PC-3 (cell line): ENCODE measurements at regions not wholly inside any gene's neighbourhood (a gene's known extent, or its start where the extent isn't known, plus 50 kb on each side); places are given as distances from the start of the nearest gene placed in this dataset.

Experiments
- ATAC-seq: fragments of 200-7000 bp; cut with Tn5 transposase; 2 replicates; pipeline ENCODE4 v1.9.1; 2020; ENCODE audit warnings: mild to moderate bottlenecking, moderate library complexity
- BruUV-seq: library from RNA; stranded (reverse); fragments of 400-500 nt; replicated peaks from 2 replicates; lab custom pipeline; 2021; lab: Mats Ljungman, UMichigan
- CTCF ChIA-PET: fragments of 300-600 bp; sonication (Branson Sonifier 250); formaldehyde crosslinking; loops from one replicate; lab custom pipeline; 2022; ENCODE audit warnings: antibody characterized with exemption; lab: Charles Lee
- POLR2A ChIA-PET: fragments of 300-600 bp; sonication (Branson Sonifier 250); formaldehyde crosslinking; loops from one replicate; lab custom pipeline; 2022; ENCODE audit warnings: antibody characterized with exemption; ENCODE audit not compliant: unreplicated experiment; lab: Charles Lee
- DNase-seq: peaks from one replicate; pipeline ENCODE4 v3.0.0-alpha.2; 2015
- H2AFZ ChIP-seq: fragments of 300-600 bp; sonication (generic); 2 replicates; pipeline ENCODE4 v1.6.0; 2016; ENCODE audit warnings: antibody characterized with exemption, low read length
- H3F3A ChIP-seq: fragments of 300-600 bp; sonication (generic); one replicate; pipeline ENCODE4 v1.6.0; 2017; ENCODE audit warnings: antibody characterized with exemption, low read length, control low read depth, mild to moderate bottlenecking; ENCODE audit not compliant: unreplicated experiment
- H3K27ac ChIP-seq: fragments of 300-600 bp; sonication (generic); 2 replicates; pipeline ENCODE4 v1.5.1; 2016; ENCODE audit warnings: mild to moderate bottlenecking, low read length
- H3K27me3 ChIP-seq: fragments of 300-600 bp; sonication (generic); 2 replicates; pipeline ENCODE4 v1.6.1; 2016; ENCODE audit warnings: low read length, mixed read lengths
- H3K36me3 ChIP-seq: fragments of 300-600 bp; sonication (generic); 2 replicates; pipeline ENCODE4 v1.6.1; 2016; ENCODE audit warnings: low read depth, mixed run types, low read length, mixed read lengths
- H3K4me1 ChIP-seq: fragments of 300-600 bp; sonication (generic); 2 replicates; pipeline ENCODE4 v1.5.1; 2016; ENCODE audit warnings: low read length; ENCODE audit not compliant: insufficient read depth
- H3K4me2 ChIP-seq: fragments of 300-600 bp; sonication (generic); 2 replicates; pipeline ENCODE4 v1.6.0; 2016; ENCODE audit warnings: low read length
- H3K4me3 ChIP-seq: fragments of 300-600 bp; sonication (generic); 2 replicates; pipeline ENCODE4 v1.5.1; 2016; ENCODE audit warnings: mild to moderate bottlenecking, low read length, mixed read lengths
- H3K79me2 ChIP-seq: fragments of 300-600 bp; sonication (generic); 2 replicates; pipeline ENCODE4 v1.6.1; 2017; ENCODE audit warnings: low read length, mixed read lengths
- H3K9ac ChIP-seq: fragments of 300-600 bp; sonication (generic); 2 replicates; pipeline ENCODE4 v1.6.0; 2016; ENCODE audit warnings: mild to moderate bottlenecking, low read length
- H3K9me2 ChIP-seq: fragments of 300-600 bp; sonication (generic); replicated peaks from 2 replicates; pipeline ENCODE4 v1.6.1; 2016; ENCODE audit warnings: mixed run types, low read length, mixed read lengths
- H3K9me3 ChIP-seq: fragments of 300-600 bp; sonication (generic); 2 replicates; pipeline ENCODE4 v1.6.1; 2016; ENCODE audit warnings: low read length, mixed read lengths
- H4K20me1 ChIP-seq: fragments of 300-600 bp; sonication (generic); 2 replicates; pipeline ENCODE4 v1.6.1; 2016; ENCODE audit warnings: low read length, mixed read lengths
- CTCF ChIP-seq: fragments of 300-600 bp; sonication (generic); conservative IDR thresholded peaks from 2 replicates; pipeline ENCODE4 v1.5.1; 2017; ENCODE audit warnings: antibody characterized with exemption, low read depth, mild to moderate bottlenecking, low read length
- EZH2 ChIP-seq: fragments of 300-600 bp; sonication (generic); IDR thresholded peaks from one replicate; pipeline ENCODE4 v1.6.1; 2017; ENCODE audit warnings: antibody characterized with exemption, mild to moderate bottlenecking, low read length; ENCODE audit not compliant: unreplicated experiment
- EZH2phosphoT487 ChIP-seq: fragments of 300-600 bp; sonication (generic); IDR thresholded peaks from 2 replicates; pipeline ENCODE4 v1.6.1; 2018; ENCODE audit warnings: mild to moderate bottlenecking, antibody characterized with exemption, low read length, borderline replicate concordance
- intact Hi-C: fragments of 100-400 bp; cut with micrococcal nuclease; formaldehyde crosslinking; loops from 2 replicates; pipeline ENCODE4 v1.9.0; 2023

- no peak for TF ChIP-seq EZH2
- TF ChIP-seq CTCF, result no peak
- Histone ChIP-seq H3K27me3 (no peaks in the 10 kb centered on the region), H3K9me3 (no peaks in the 10 kb centered on the region), H2AFZ (no peak overlapping the region), H3K4me2 (no peak overlapping the region), H3K9me2 (no peaks in the 10 kb centered on the region), H3K4me3 (no peak overlapping the region), H3K27ac (no peak overlapping the region), H3F3A (no peaks in the 10 kb centered on the region), H3K9ac (no peak overlapping the region), H3K36me3 (no peaks in the 10 kb centered on the region), H3K79me2 (no peaks in the 10 kb centered on the region), H4K20me1 (no peaks in the 10 kb centered on the region), H3K4me1 (peaks cover 10% of the 10 kb centered on the region)
- intact Hi-C loops, result loop anchor here (10.0 kb wide), 2 partner anchors 151 to 261 kb away; no protein-coding TSS in a partner anchor
- no peak for ATAC-seq
- no peak for DNase-seq
- no TSS peak for BruUV-seq
- CTCF ChIA-PET, result no interaction called here
- POLR2A ChIA-PET, result no interaction called here
These were observed 81.9 kb upstream of the NR5A2 start for GRCh38 chr1:199945591-199945990.

- no peak for ATAC-seq
- Histone ChIP-seq H3F3A (no peaks in the 10 kb centered on the region), H2AFZ (no peak overlapping the region), H3K79me2 (no peaks in the 10 kb centered on the region), H3K27ac (no peak overlapping the region), H3K4me1 (peaks cover 4% of the 10 kb centered on the region; the same call in 1 of the 2 replicates), H3K4me3 (no peak overlapping the region), H4K20me1 (no peaks in the 10 kb centered on the region), H3K4me2 (no peak overlapping the region), H3K9me2 (no peaks in the 10 kb centered on the region), H3K9me3 (no peaks in the 10 kb centered on the region), H3K36me3 (no peaks in the 10 kb centered on the region), H3K9ac (no peak overlapping the region), H3K27me3 (no peaks in the 10 kb centered on the region)
- ChIA-PET POLR2A (interaction anchor here (0.7 kb wide), 1 partner anchor 1191 kb away, joined by 4 read pairs; no protein-coding TSS in a partner anchor), CTCF (interaction anchor here (0.6 kb wide), 1 partner anchor 18 kb away, joined by 3 read pairs; no protein-coding TSS in a partner anchor)
- DNase-seq, result no peak
- TF ChIP-seq EZH2phosphoT487, result no peak
- TF ChIP-seq CTCF, result no peak
- no peak for TF ChIP-seq EZH2
- no TSS peak for BruUV-seq
- intact Hi-C loops, result loop anchor here (10.0 kb wide), 2 partner anchors 152 to 262 kb away; no protein-coding TSS in a partner anchor
These were observed 81.0 kb upstream of the NR5A2 start for GRCh38 chr1:199946305-199947155.
